DOHH2 (cell line): ENCODE measurements at regions not wholly inside any gene's neighbourhood (a gene's known extent, or its start where the extent isn't known, plus 50 kb on each side); places are given as distances from the start of the nearest gene placed in this dataset.

Experiments used
- H3F3A ChIP-seq: fragments of 200-600 bp; sonication (generic), shearing (Covaris generic); 2 replicates; pipeline ENCODE4 v1.6.0; 2016; ENCODE audit warnings: antibody characterized with exemption, mild to moderate bottlenecking; ENCODE audit not compliant: control insufficient read depth, insufficient read depth
- H3K27ac ChIP-seq: fragments of 200-600 bp; sonication (generic); 2 replicates; pipeline ENCODE4 v1.5.1; 2014; ENCODE audit warnings: low read depth, mild to moderate bottlenecking, low read length, moderate library complexity
- H3K27me3 ChIP-seq: fragments of 200-600 bp; sonication (generic); 2 replicates; pipeline ENCODE4 v1.6.1; 2014; ENCODE audit warnings: mild to moderate bottlenecking, low read length, mixed read lengths; ENCODE audit not compliant: control insufficient read depth
- H3K36me3 ChIP-seq: fragments of 200-600 bp; sonication (generic); 2 replicates; pipeline ENCODE4 v1.6.1; 2014; ENCODE audit warnings: mild to moderate bottlenecking, low read length, moderate library complexity, mixed read lengths; ENCODE audit not compliant: control insufficient read depth
- H3K4me1 ChIP-seq: fragments of 200-600 bp; sonication (generic); 2 replicates; pipeline ENCODE4 v1.6.1; 2014; ENCODE audit warnings: mild to moderate bottlenecking, low read length, mixed read lengths; ENCODE audit not compliant: control insufficient read depth
- H3K4me2 ChIP-seq: fragments of 200-600 bp; sonication (generic); 2 replicates; pipeline ENCODE4 v1.6.0; 2014; ENCODE audit warnings: mild to moderate bottlenecking, low read length, moderate library complexity
- H3K4me3 ChIP-seq: fragments of 200-600 bp; sonication (generic); 2 replicates; pipeline ENCODE4 v1.5.1; 2014; ENCODE audit warnings: mild to moderate bottlenecking, low read length, mixed read lengths
- H3K79me2 ChIP-seq: fragments of 200-600 bp; sonication (generic); 2 replicates; pipeline ENCODE4 v1.6.1; 2014; ENCODE audit warnings: mild to moderate bottlenecking, low read length, mixed read lengths; ENCODE audit not compliant: control insufficient read depth
- H3K9me2 ChIP-seq: fragments of 200-600 bp; sonication (generic); replicated peaks from 2 replicates; pipeline ENCODE4 v1.6.1; 2014; ENCODE audit warnings: mild to moderate bottlenecking, low read length, mixed read lengths; ENCODE audit not compliant: control insufficient read depth
- H3K9me3 ChIP-seq: fragments of 200-600 bp; sonication (generic); 2 replicates; pipeline ENCODE4 v1.6.1; 2014; ENCODE audit warnings: antibody characterized with exemption, low read length, mixed read lengths; ENCODE audit not compliant: control insufficient read depth, insufficient read depth
- H4K20me1 ChIP-seq: fragments of 200-600 bp; sonication (generic); 2 replicates; pipeline ENCODE4 v1.6.0; 2014; ENCODE audit warnings: low read depth, mild to moderate bottlenecking, antibody characterized with exemption, low read length, moderate library complexity; ENCODE audit not compliant: control insufficient read depth, insufficient read depth
- CTCF ChIP-seq: fragments of 200-600 bp; sonication (generic); IDR thresholded peaks from one replicate; pipeline ENCODE4 v1.5.1; 2014; ENCODE audit warnings: antibody characterized with exemption, mild to moderate bottlenecking, low read depth, low read length; ENCODE audit not compliant: poor library complexity, severe bottlenecking
- EZH2phosphoT487 ChIP-seq: fragments of 200-600 bp; sonication (generic); IDR thresholded peaks from 2 replicates; pipeline ENCODE4 v1.6.1; 2017; ENCODE audit warnings: borderline replicate concordance, mild to moderate bottlenecking, antibody characterized with exemption, low read length, moderate library complexity, mixed read lengths

- no peak overlapping the region for H3K4me3 ChIP-seq
- H3K36me3 ChIP-seq: no peaks in the 10 kb centered on the region
- TF ChIP-seq EZH2phosphoT487 (no peak), CTCF (no peak)
- H3K27ac ChIP-seq: no peak overlapping the region
- no peak overlapping the region for H3K4me2 ChIP-seq
- H3K9me3 ChIP-seq: no peaks in the 10 kb centered on the region
- no peaks in the 10 kb centered on the region for H3F3A ChIP-seq
- peaks cover 7% of the 10 kb centered on the region for H3K4me1 ChIP-seq
- no peaks in the 10 kb centered on the region for H3K79me2 ChIP-seq
- peaks cover 3% of the 10 kb centered on the region; the same call in 1 of the 2 replicates for H3K27me3 ChIP-seq
- H3K9me2 ChIP-seq: no peaks in the 10 kb centered on the region
- no peaks in the 10 kb centered on the region for H4K20me1 ChIP-seq
These were observed 131.0 kb upstream of the ESR1 start for GRCh38 chr6:151676460-151676945.

GRCh38 chr6:151677404-151677803 is 130.1 kb upstream of the ESR1 start:
- H3K27ac ChIP-seq: no peak overlapping the region

GRCh38 chr6:151679081-151679480 is 128.4 kb upstream of the ESR1 start:
- no peaks in the 10 kb centered on the region for H4K20me1 ChIP-seq
- H3K4me2 ChIP-seq: no peak overlapping the region
- H3K27me3 ChIP-seq: peaks cover 6% of the 10 kb centered on the region; the same call in 1 of the 2 replicates
- H3K79me2 ChIP-seq: no peaks in the 10 kb centered on the region
- no peaks in the 10 kb centered on the region for H3K9me3 ChIP-seq
- H3K36me3 ChIP-seq: no peaks in the 10 kb centered on the region
- H3K27ac ChIP-seq: no peak overlapping the region
- TF ChIP-seq EZH2phosphoT487 (no peak), CTCF (no peak)
- no peaks in the 10 kb centered on the region for H3F3A ChIP-seq
- H3K4me1 ChIP-seq: peaks cover 11% of the 10 kb centered on the region
- no peaks in the 10 kb centered on the region for H3K9me2 ChIP-seq
- H3K4me3 ChIP-seq: no peak overlapping the region

More at GRCh38 chr6:151677404-151677803, 130.1 kb upstream of the ESR1 start:
- H3F3A ChIP-seq: no peaks in the 10 kb centered on the region
- peaks cover 11% of the 10 kb centered on the region for H3K4me1 ChIP-seq
- H3K4me2 ChIP-seq: no peak overlapping the region
- no peaks in the 10 kb centered on the region for H3K9me3 ChIP-seq
- H3K36me3 ChIP-seq: no peaks in the 10 kb centered on the region
- no peaks in the 10 kb centered on the region for H3K9me2 ChIP-seq
- H3K27me3 ChIP-seq: peaks cover 6% of the 10 kb centered on the region; the same call in 1 of the 2 replicates
- H4K20me1 ChIP-seq: no peaks in the 10 kb centered on the region
- TF ChIP-seq CTCF (no peak), EZH2phosphoT487 (no peak)
- H3K79me2 ChIP-seq: no peaks in the 10 kb centered on the region
- H3K4me3 ChIP-seq: no peak overlapping the region
